HepG2 (cell line): ENCODE measurements at regions not wholly inside any gene's neighbourhood (a gene's known extent, or its start where the extent isn't known, plus 50 kb on each side); places are given as distances from the start of the nearest gene placed in this dataset.

Source experiments
- CEBPB ChIP-seq: IDR thresholded peaks from 2 replicates; pipeline ENCODE4 v1.6.1; 2011; ENCODE audit warnings: low read depth, low read length, improper control_type of control experiment, borderline replicate concordance
- IKZF4 ChIP-seq: sonication (generic); formaldehyde crosslinking; IDR thresholded peaks from 2 replicates; pipeline ENCODE4 v1.5.1; 2020; ENCODE audit warnings: borderline replicate concordance, mild to moderate bottlenecking, low read depth, missing genetic modification reagents; ENCODE audit errors: not compliant biosample characterization
- KLF12 ChIP-seq: sonication (generic); formaldehyde crosslinking; IDR thresholded peaks from 2 replicates; pipeline ENCODE4 v1.4.0; 2020; ENCODE audit warnings: missing genetic modification reagents, borderline replicate concordance
- KMT2B ChIP-seq: IDR thresholded peaks from 2 replicates; pipeline ENCODE4 v1.6.1; 2016; ENCODE audit warnings: missing genetic modification reagents, missing compliant biosample characterization
- NCOR1 ChIP-seq: fragments of 200-600 bp; sonication (generic); IDR thresholded peaks from 2 replicates; pipeline ENCODE4 v1.7.0; 2017; ENCODE audit warnings: antibody characterized with exemption, low read length, borderline replicate concordance
- PCBP2 ChIP-seq: fragments of 200-400 bp; formaldehyde crosslinking; optimal IDR thresholded peaks from 2 replicates; pipeline ENCODE3; 2018; ENCODE audit warnings: low read length, low read depth; ENCODE audit not compliant: poor library complexity, severe bottlenecking
- PTBP1 ChIP-seq: fragments of 200-400 bp; formaldehyde crosslinking; IDR thresholded peaks from 2 replicates; pipeline ENCODE4 v1.6.1; 2018; ENCODE audit warnings: low read length, low read depth; ENCODE audit not compliant: poor library complexity, severe bottlenecking
- STAT6 ChIP-seq: sonication (generic); formaldehyde crosslinking; IDR thresholded peaks from 2 replicates; pipeline ENCODE4 v1.4.0; 2020; ENCODE audit warnings: missing genetic modification reagents, mild to moderate bottlenecking, borderline replicate concordance
- TBP ChIP-seq: sonication (generic); formaldehyde crosslinking; IDR thresholded peaks from 2 replicates; pipeline ENCODE4 v1.5.0; 2020; ENCODE audit warnings: missing genetic modification reagents
- USF2 ChIP-seq, 2 experiments: sonication (generic) in 1 of 2; formaldehyde crosslinking in 1 of 2; IDR thresholded peaks; 2 replicates each; pipeline versions ENCODE4 v1.5.1 to v1.6.1; 2011 to 2020; ENCODE audit warnings: borderline replicate concordance in 1 of 2, low read depth in 1 of 2, low read length in 1 of 2, mild to moderate bottlenecking in 1 of 2, missing genetic modification reagents in 1 of 2, moderate library complexity in 1 of 2
- ZBTB8A ChIP-seq: sonication (generic); formaldehyde crosslinking; IDR thresholded peaks from 2 replicates; pipeline ENCODE4 v1.4.0; 2020; ENCODE audit warnings: mild to moderate bottlenecking, low read depth, missing genetic modification reagents, borderline replicate concordance
- ZFYVE20 ChIP-seq: sonication (generic); formaldehyde crosslinking; IDR thresholded peaks from 2 replicates; pipeline ENCODE4 v1.8.0; 2023; ENCODE audit warnings: low read depth, mild to moderate bottlenecking, moderate library complexity, missing genetic modification reagents, borderline replicate concordance
- ZMAT3 ChIP-seq: sonication (generic); formaldehyde crosslinking; conservative IDR thresholded peaks from 2 replicates; pipeline ENCODE4 v1.7.0; 2021; ENCODE audit warnings: missing genetic modification reagents
- ZMYM2 ChIP-seq: sonication (generic); formaldehyde crosslinking; IDR thresholded peaks from 2 replicates; pipeline ENCODE4 v1.8.0; 2022; ENCODE audit warnings: mild to moderate bottlenecking, missing genetic modification reagents
- ZNF318 ChIP-seq: sonication (generic); formaldehyde crosslinking; IDR thresholded peaks from 2 replicates; pipeline ENCODE4 v1.4.0; 2020; ENCODE audit warnings: mild to moderate bottlenecking, missing genetic modification reagents
- ZNF441 ChIP-seq: sonication (generic); formaldehyde crosslinking; IDR thresholded peaks from 2 replicates; pipeline ENCODE4 v1.7.0; 2021; ENCODE audit warnings: missing genetic modification reagents, borderline replicate concordance
- ZNF589 ChIP-seq: sonication (generic); formaldehyde crosslinking; conservative IDR thresholded peaks from 2 replicates; pipeline ENCODE4 v1.8.0; 2022; ENCODE audit warnings: mild to moderate bottlenecking, moderate library complexity, missing genetic modification reagents

GRCh38 chr10:28105561-28105960 lies 106.7 kb upstream of the ODAD2 start (continued):
- TF ChIP-seq ZNF318 = no peak
- TF ChIP-seq IKZF4 (CRISPR knock-in tag) = no peak
- TF ChIP-seq USF2 (IDR thresholded peaks at IDR 0.05; ENCODE audit: low read depth, low read length) = no peak
- no peak for TF ChIP-seq USF2 (CRISPR knock-in tag; IDR thresholded peaks at IDR 0.05; ENCODE audit: borderline replicate concordance)
- TF ChIP-seq PCBP2 = no peak
- TF ChIP-seq KMT2B (CRISPR knock-in tag) = no peak
- 0 out of 2 replicates have a peak, but pooled peaks have one; percentile 19 for TF ChIP-seq ZMYM2 (CRISPR knock-in tag)
- TF ChIP-seq CEBPB = peak; percentile 23; the same call in 1 of the 2 replicates
- TF ChIP-seq ZNF589 (CRISPR knock-in tag) = no peak
- peak; percentile 21; the same call in 1 of the 2 replicates for TF ChIP-seq NCOR1
- no peak for TF ChIP-seq STAT6
- no peak for TF ChIP-seq TBP
- TF ChIP-seq KLF12 (CRISPR knock-in tag) = no peak
- no peak for TF ChIP-seq ZBTB8A (CRISPR knock-in tag)
- no peak for TF ChIP-seq ZFYVE20 (CRISPR knock-in tag)
- no peak for TF ChIP-seq ZMAT3 (CRISPR knock-in tag)
- TF ChIP-seq PTBP1 = no peak
- no peak for TF ChIP-seq ZNF441
